ENCODE measurements at regions not wholly inside any gene's neighbourhood (a gene's known extent, or its start where the extent isn't known, plus 50 kb on each side); places are given as distances from the start of the nearest gene placed in this dataset.

DNA sequence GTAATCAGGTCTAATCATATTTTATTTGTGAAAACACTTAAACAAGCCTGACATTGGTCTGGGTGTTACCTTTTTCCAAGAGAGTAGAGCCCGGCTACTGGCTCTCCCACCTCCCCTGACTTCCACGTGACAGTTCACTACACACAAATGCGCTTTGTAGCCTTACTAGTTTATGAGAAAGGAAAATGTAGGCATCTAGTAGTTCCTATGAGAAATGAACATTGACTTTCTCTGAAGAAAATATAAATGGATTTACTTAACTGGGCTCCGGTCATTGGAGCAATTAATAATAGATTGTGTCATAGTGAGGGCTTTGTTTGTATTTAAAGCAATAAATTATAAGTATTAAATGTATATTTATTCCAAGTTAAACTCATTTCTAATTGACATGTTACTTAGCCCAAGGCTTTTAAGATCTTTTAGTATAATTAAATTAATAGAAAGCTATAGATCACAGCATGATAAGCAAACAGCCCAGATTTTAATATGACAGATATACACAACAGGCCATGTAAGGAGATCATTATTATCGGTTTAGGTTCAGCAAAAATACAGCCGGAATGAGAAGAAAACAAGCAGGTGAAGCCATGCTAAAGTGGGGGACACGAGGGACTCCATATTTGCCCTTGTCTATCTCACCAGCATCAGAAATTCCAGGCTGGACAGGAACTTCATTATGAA, 756.5 kb upstream of the ADAMTS16 start:
- ATAC-seq (ENCODE audit: low FRiP score) (no peak), DNase-seq (no peak)
- H3K27ac ChIP-seq (ENCODE audit: low read depth in 1 of 2, low read length in 2 of 2), result no peak overlapping the region
- no peaks in the 10 kb centered on the region for H3K9me3 ChIP-seq (ENCODE audit: control insufficient read depth, low read length)
- WGBS, 2 donors, result 55 to 60% methylated on average over 7 of the region's 7 CpGs
- intact Hi-C loops (cut with DNase I), result no loop called here
- H3K4me3 ChIP-seq (ENCODE audit: low read length in 2 of 2), result no peak overlapping the region
- H3K4me1 ChIP-seq (ENCODE audit: control insufficient read depth in 1 of 2, insufficient read depth in 2 of 2, low read length in 2 of 2), result no peaks in the 10 kb centered on the region
- no peaks in the 10 kb centered on the region for H3K27me3 ChIP-seq (ENCODE audit: control insufficient read depth in 1 of 2, insufficient read depth in 2 of 2, low read length in 1 of 2)
- H3K36me3 ChIP-seq (ENCODE audit: control insufficient read depth in 1 of 2, insufficient read depth in 2 of 2, low read length in 1 of 2), result no peaks in the 10 kb centered on the region

DNA sequence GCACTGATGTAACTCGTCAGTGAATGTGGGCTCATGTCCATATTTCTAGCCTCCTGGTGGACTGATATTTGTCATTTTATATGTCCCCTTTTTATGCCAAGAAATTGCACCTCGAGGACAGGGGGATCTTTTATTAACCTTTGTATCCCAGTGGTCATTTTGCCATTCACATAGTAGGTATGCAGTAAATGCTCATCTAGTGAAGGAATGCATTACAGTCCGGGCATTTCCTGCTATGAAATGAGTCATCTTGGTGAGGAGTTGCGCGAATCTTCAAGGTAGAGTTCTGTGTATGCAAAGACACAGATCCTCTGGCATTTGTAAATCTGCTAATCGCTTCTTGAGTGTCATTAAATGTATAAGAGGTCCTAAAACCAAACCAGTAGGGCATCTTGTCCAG, 755.5 kb upstream of the ADAMTS16 start:
- intact Hi-C loops (cut with DNase I), result no loop called here
- 57 to 62% methylated on average over 6 of the region's 6 CpGs for WGBS, 2 donors
- no peak for ATAC-seq (ENCODE audit: low FRiP score)

DNA sequence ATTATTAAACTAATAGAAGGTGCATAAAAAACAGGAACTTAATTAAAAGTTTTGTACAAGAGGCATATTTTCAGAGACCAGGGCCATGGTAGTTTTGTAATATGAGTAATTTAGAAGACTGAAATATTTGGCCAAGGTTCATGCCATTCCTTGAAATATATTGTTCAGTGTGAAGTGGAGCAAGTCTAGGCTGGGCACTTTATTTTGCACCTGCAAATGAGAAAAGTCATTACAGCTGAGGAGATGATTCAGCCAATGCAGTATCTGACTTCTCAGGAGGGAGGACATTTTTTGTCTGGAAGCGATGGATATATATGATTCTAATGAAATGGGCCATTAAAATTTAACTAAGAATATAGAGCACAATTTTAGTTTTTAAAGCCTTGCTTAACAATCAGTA, 754.0 kb upstream of the ADAMTS16 start:
- DNase-seq (no peak), ATAC-seq (ENCODE audit: low FRiP score) (no peak)
- Histone ChIP-seq H3K36me3 (ENCODE audit: control insufficient read depth in 1 of 2, insufficient read depth in 2 of 2, low read length in 1 of 2) (no peaks in the 10 kb centered on the region), H3K9me3 (ENCODE audit: control insufficient read depth, low read length) (no peaks in the 10 kb centered on the region), H3K27ac (ENCODE audit: low read depth in 1 of 2, low read length in 2 of 2) (no peak overlapping the region), H3K4me1 (ENCODE audit: control insufficient read depth in 1 of 2, insufficient read depth in 2 of 2, low read length in 2 of 2) (no peaks in the 10 kb centered on the region), H3K4me3 (ENCODE audit: low read length in 2 of 2) (no peak overlapping the region), H3K27me3 (ENCODE audit: control insufficient read depth in 1 of 2, insufficient read depth in 2 of 2, low read length in 1 of 2) (no peaks in the 10 kb centered on the region)
- intact Hi-C loops (cut with DNase I), result no loop called here
- 93 to 96% methylated on average over 1 of the region's 1 CpG for WGBS, 2 donors

More for the DNA sequence above, 755.5 kb upstream of the ADAMTS16 start:
- Histone ChIP-seq H3K4me3 (ENCODE audit: low read length in 2 of 2) (no peak overlapping the region), H3K36me3 (ENCODE audit: control insufficient read depth in 1 of 2, insufficient read depth in 2 of 2, low read length in 1 of 2) (no peaks in the 10 kb centered on the region), H3K27me3 (ENCODE audit: control insufficient read depth in 1 of 2, insufficient read depth in 2 of 2, low read length in 1 of 2) (no peaks in the 10 kb centered on the region), H3K4me1 (ENCODE audit: control insufficient read depth in 1 of 2, insufficient read depth in 2 of 2, low read length in 2 of 2) (no peaks in the 10 kb centered on the region), H3K27ac (ENCODE audit: low read depth in 1 of 2, low read length in 2 of 2) (no peak overlapping the region), H3K9me3 (ENCODE audit: control insufficient read depth, low read length) (no peaks in the 10 kb centered on the region)
- no peak for DNase-seq

DNA sequence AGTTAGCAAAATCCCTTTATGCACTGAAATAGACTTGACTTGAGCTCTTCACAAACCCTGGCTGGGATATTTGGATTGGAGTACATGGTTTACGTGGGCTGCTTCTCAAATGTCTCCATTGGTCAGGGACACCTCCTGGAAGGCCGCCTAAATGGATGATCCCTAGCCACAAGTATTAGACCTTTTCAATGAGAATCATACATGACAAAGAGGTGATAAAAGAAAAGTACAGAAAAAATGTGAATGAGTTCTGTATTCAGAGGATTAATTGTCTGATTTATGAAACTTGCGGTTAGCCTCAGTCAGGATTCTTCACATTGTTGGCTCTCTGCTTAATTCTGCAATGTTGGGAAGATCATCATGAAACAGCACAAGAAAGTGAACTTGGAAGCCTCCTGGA, 752.8 kb upstream of the ADAMTS16 start:
- Histone ChIP-seq H3K4me3 (ENCODE audit: low read length in 2 of 2) (no peak overlapping the region), H3K36me3 (ENCODE audit: control insufficient read depth in 1 of 2, insufficient read depth in 2 of 2, low read length in 1 of 2) (no peaks in the 10 kb centered on the region), H3K27me3 (ENCODE audit: control insufficient read depth in 1 of 2, insufficient read depth in 2 of 2, low read length in 1 of 2) (no peaks in the 10 kb centered on the region), H3K4me1 (ENCODE audit: control insufficient read depth in 1 of 2, insufficient read depth in 2 of 2, low read length in 2 of 2) (no peaks in the 10 kb centered on the region), H3K27ac (ENCODE audit: low read depth in 1 of 2, low read length in 2 of 2) (no peak overlapping the region), H3K9me3 (ENCODE audit: control insufficient read depth, low read length) (no peaks in the 10 kb centered on the region)
- WGBS, 2 donors, result 65 to 71% methylated on average over 3 of the region's 3 CpGs
- no peak for ATAC-seq (ENCODE audit: low FRiP score)
- intact Hi-C loops (cut with DNase I), result no loop called here
- DNase-seq, result no peak

DNA sequence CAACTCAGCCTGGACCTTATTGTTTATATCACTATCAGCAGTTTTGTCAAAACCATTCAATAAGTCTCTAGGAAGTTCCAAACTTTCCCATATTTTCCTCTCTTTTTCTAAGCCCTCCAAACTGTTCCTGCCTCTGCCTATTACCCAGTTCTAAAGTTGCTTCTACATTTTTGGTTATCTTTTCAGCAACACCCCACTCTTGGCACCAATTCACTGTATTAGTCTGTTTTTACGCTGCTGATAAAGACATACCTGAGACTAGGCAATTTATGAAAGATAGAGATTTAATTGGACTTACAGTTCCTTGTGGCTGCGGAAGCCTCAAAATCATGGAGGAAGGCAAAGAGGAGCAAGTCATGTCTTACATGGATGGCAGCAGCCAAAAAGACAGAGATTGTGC, 744.4 kb upstream of the ADAMTS16 start:
- H3K9me3 ChIP-seq (ENCODE audit: control insufficient read depth, low read length), result peaks cover 4% of the 10 kb centered on the region
- H3K4me1 ChIP-seq (ENCODE audit: control insufficient read depth in 1 of 2, insufficient read depth in 2 of 2, low read length in 2 of 2), result no peaks in the 10 kb centered on the region
- DNase-seq, result no peak
- 49 to 71% methylated on average over 2 of the region's 2 CpGs for WGBS, 2 donors
- ATAC-seq (ENCODE audit: low FRiP score), result no peak
- no peaks in the 10 kb centered on the region for H3K27me3 ChIP-seq (ENCODE audit: control insufficient read depth in 1 of 2, insufficient read depth in 2 of 2, low read length in 1 of 2)
- intact Hi-C loops (cut with DNase I), result no loop called here
- no peaks in the 10 kb centered on the region for H3K36me3 ChIP-seq (ENCODE audit: control insufficient read depth in 1 of 2, insufficient read depth in 2 of 2, low read length in 1 of 2)
- H3K4me3 ChIP-seq (ENCODE audit: low read length in 2 of 2), result no peak overlapping the region
- H3K27ac ChIP-seq (ENCODE audit: low read depth in 1 of 2, low read length in 2 of 2), result no peak overlapping the region

DNA sequence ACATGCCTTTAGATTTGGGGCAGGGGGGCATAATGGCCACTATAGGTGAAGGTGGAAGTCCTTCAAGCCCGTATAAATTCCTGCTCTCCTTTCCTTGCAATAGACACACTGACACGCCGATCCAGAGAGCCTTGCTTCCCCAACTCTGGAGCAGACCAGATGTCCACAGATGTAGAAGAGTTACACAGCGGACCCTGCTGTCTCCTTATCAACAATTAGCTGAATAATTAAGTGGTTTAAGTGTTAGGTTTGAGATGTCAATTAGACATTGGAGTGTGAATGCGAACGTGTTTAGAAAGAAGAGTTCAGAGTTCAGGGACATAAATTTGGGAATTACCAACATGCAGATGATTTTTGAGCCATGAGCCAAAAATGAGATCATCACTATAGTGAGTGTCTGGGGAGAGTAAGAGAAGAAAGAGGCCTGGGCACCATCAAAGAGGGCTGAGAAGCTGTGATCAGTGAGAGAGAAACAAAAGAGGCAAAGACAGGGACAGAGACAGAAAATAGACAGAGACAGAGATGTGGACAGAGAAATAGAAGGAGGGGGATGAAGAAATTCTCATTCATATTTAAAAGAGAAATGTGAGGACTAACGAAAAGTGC, 734.4 kb upstream of the ADAMTS16 start:
- H3K36me3 ChIP-seq (ENCODE audit: control insufficient read depth in 1 of 2, insufficient read depth in 2 of 2, low read length in 1 of 2), result no peaks in the 10 kb centered on the region
- H3K27ac ChIP-seq (ENCODE audit: low read depth in 1 of 2, low read length in 2 of 2), result no peak overlapping the region
- H3K9me3 ChIP-seq (ENCODE audit: control insufficient read depth, low read length), result no peaks in the 10 kb centered on the region
- ATAC-seq (ENCODE audit: low FRiP score) (no peak), DNase-seq (no peak)
- 74 to 76% methylated on average over 7 of the region's 7 CpGs for WGBS, 2 donors
- no peaks in the 10 kb centered on the region for H3K4me1 ChIP-seq (ENCODE audit: control insufficient read depth in 1 of 2, insufficient read depth in 2 of 2, low read length in 2 of 2)
- intact Hi-C loops (cut with DNase I), result no loop called here
- H3K27me3 ChIP-seq (ENCODE audit: control insufficient read depth in 1 of 2, insufficient read depth in 2 of 2, low read length in 1 of 2), result no peaks in the 10 kb centered on the region
- H3K4me3 ChIP-seq (ENCODE audit: low read length in 2 of 2), result no peak overlapping the region

DNA sequence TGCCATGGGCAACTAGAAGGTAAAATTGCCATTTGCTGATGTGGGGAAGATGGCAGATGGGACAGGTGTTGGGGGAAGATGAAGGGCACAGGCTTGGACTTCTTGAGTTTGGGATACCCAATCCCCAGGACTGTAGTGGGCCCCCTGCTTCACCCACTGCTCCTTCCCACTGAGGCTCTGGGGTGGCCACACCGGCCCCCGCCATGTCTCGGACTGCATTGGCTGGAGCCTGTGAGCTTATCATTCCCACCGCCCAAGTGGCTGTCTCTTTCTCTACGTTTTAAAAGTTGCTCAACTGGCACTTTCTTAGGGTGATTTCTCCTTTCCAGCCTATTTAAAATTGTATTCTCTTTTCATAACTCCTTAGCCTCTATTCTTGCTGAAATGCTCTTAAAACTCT, 730.0 kb upstream of the ADAMTS16 start:
- 78 to 91% methylated on average over 5 of the region's 5 CpGs for WGBS, 2 donors
- Histone ChIP-seq H3K4me3 (ENCODE audit: low read length in 2 of 2) (no peak overlapping the region), H3K4me1 (ENCODE audit: control insufficient read depth in 1 of 2, insufficient read depth in 2 of 2, low read length in 2 of 2) (no peaks in the 10 kb centered on the region), H3K27me3 (ENCODE audit: control insufficient read depth in 1 of 2, insufficient read depth in 2 of 2, low read length in 1 of 2) (no peaks in the 10 kb centered on the region), H3K27ac (ENCODE audit: low read depth in 1 of 2, low read length in 2 of 2) (no peak overlapping the region), H3K9me3 (ENCODE audit: control insufficient read depth, low read length) (peaks cover 1% of the 10 kb centered on the region), H3K36me3 (ENCODE audit: control insufficient read depth in 1 of 2, insufficient read depth in 2 of 2, low read length in 1 of 2) (no peaks in the 10 kb centered on the region)
- intact Hi-C loops (cut with DNase I), result no loop called here
- DNase-seq (no peak), ATAC-seq (ENCODE audit: low FRiP score) (no peak)

DNA sequence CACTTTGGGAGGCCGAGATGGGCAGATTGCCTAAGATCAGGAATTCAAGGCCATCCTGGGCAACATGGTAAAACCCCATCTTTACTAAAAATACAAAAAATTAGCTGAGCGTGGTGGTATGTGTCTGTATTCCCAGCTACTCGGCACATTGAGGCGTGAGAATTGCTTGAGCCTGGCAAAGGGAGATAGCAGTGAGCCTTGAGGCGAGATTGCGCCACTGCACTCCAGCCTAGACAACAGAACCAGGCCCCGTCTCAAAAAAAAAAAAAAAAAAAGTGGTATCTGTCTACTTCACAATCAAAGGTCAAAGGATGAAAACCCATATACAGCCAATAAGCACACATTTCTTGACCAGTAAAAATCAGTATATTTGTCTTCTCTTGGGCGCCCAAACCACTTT, 728.5 kb upstream of the ADAMTS16 start:
- no peaks in the 10 kb centered on the region for H3K27me3 ChIP-seq (ENCODE audit: control insufficient read depth in 1 of 2, insufficient read depth in 2 of 2, low read length in 1 of 2)
- intact Hi-C loops (cut with DNase I), result no loop called here
- DNase-seq (no peak), ATAC-seq (ENCODE audit: low FRiP score) (no peak)
- H3K4me1 ChIP-seq (ENCODE audit: control insufficient read depth in 1 of 2, insufficient read depth in 2 of 2, low read length in 2 of 2), result no peaks in the 10 kb centered on the region
- no peak overlapping the region for H3K4me3 ChIP-seq (ENCODE audit: low read length in 2 of 2)
- WGBS, 2 donors, result 79 to 82% methylated on average over 8 of the region's 8 CpGs
- no peak overlapping the region for H3K27ac ChIP-seq (ENCODE audit: low read depth in 1 of 2, low read length in 2 of 2)
- H3K36me3 ChIP-seq (ENCODE audit: control insufficient read depth in 1 of 2, insufficient read depth in 2 of 2, low read length in 1 of 2), result no peaks in the 10 kb centered on the region
- H3K9me3 ChIP-seq (ENCODE audit: control insufficient read depth, low read length), result peaks cover 1% of the 10 kb centered on the region

DNA sequence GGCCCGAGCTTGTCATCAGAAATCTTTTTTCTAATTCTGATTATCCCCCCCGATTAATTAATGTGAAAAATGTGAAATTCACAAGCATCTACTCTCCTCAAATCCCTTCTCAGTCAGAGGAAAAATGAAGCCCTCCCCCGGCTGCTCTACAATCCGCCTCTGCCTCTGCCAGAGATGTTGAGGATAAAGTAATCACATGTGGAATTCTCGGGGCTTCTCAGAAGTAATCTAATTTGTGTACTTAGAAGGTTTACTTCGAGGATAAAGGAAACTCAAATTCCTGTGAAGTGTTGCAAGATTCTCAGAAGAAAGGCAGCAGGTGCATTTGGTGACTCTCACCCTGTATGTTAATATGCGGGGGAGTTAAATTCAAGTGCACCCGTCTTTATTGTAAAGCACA, 726.1 kb upstream of the ADAMTS16 start:
- intact Hi-C loops (cut with DNase I), result no loop called here
- Histone ChIP-seq H3K27me3 (ENCODE audit: control insufficient read depth in 1 of 2, insufficient read depth in 2 of 2, low read length in 1 of 2) (no peaks in the 10 kb centered on the region), H3K4me1 (ENCODE audit: control insufficient read depth in 1 of 2, insufficient read depth in 2 of 2, low read length in 2 of 2) (no peaks in the 10 kb centered on the region), H3K9me3 (ENCODE audit: control insufficient read depth, low read length) (peaks cover 1% of the 10 kb centered on the region), H3K4me3 (ENCODE audit: low read length in 2 of 2) (no peak overlapping the region), H3K27ac (ENCODE audit: low read depth in 1 of 2, low read length in 2 of 2) (no peak overlapping the region), H3K36me3 (ENCODE audit: control insufficient read depth in 1 of 2, insufficient read depth in 2 of 2, low read length in 1 of 2) (no peaks in the 10 kb centered on the region)
- ATAC-seq (ENCODE audit: low FRiP score) (no peak), DNase-seq (no peak)
- WGBS, 2 donors, result 60 to 62% methylated on average over 8 of the region's 8 CpGs
